Natural killer cell (primary cell): ENCODE measurements at regions not wholly inside any gene's neighbourhood (a gene's known extent, or its start where the extent isn't known, plus 50 kb on each side); places are given as distances from the start of the nearest gene placed in this dataset.

Experiments
- ATAC-seq, 3 donors: fragments of 150-1000 bp in 2 of 3; fragments of 200-7000 bp in 1 of 3; cut with Tn5 transposase; 1 replicate in 1 of 3; 2 replicates in 2 of 3; pipeline ENCODE4 v1.10.0; 2021; ENCODE audit warnings: mild to moderate bottlenecking in 2 of 3, moderate library complexity in 2 of 3
- DNase-seq, 2 donors: peaks; one replicate each; pipeline versions ENCODE4 v3.0.0 to v3.0.0-alpha.2; 2013 to 2021; ENCODE audit warnings: mixed read lengths in 1 of 2
- H3K27ac ChIP-seq: one replicate; pipeline ENCODE4 v1.5.1; 2013; ENCODE audit warnings: mild to moderate bottlenecking, low read length
- H3K27me3 ChIP-seq: one replicate; pipeline ENCODE4 v1.6.1; 2013; ENCODE audit warnings: low read length; ENCODE audit not compliant: control insufficient read depth, insufficient read depth
- H3K36me3 ChIP-seq: one replicate; pipeline ENCODE4 v1.6.1; 2013; ENCODE audit warnings: low read length; ENCODE audit not compliant: control insufficient read depth, insufficient read depth
- H3K4me1 ChIP-seq: one replicate; pipeline ENCODE4 v1.6.1; 2013; ENCODE audit warnings: low read length; ENCODE audit not compliant: control insufficient read depth, insufficient read depth
- H3K4me3 ChIP-seq: one replicate; pipeline ENCODE4 v1.5.1; 2013; ENCODE audit warnings: low read length
- H3K9me3 ChIP-seq: one replicate; pipeline ENCODE4 v1.6.1; 2013; ENCODE audit warnings: low read length; ENCODE audit not compliant: control insufficient read depth, insufficient read depth
- H3K27ac Mint-ChIP-seq, 2 donors: one replicate each; pipeline ENCODE4 v1.8.0; 2022; ENCODE audit warnings: mild to moderate bottlenecking in 2 of 2, mixed read lengths in 2 of 2, moderate library complexity in 1 of 2
- H3K27me3 Mint-ChIP-seq, 2 donors: one replicate each; pipeline ENCODE4 v1.8.0; 2022; ENCODE audit warnings: low read depth in 2 of 2, mixed read lengths in 2 of 2
- H3K36me3 Mint-ChIP-seq: one replicate; pipeline ENCODE4 v1.8.0; 2022; ENCODE audit warnings: mixed read lengths
- H3K4me1 Mint-ChIP-seq, 2 donors: one replicate each; pipeline ENCODE4 v1.8.0; 2022; ENCODE audit warnings: mixed read lengths in 2 of 2
- H3K4me3 Mint-ChIP-seq: one replicate; pipeline ENCODE4 v1.8.0; 2022; ENCODE audit warnings: mild to moderate bottlenecking, moderate library complexity, mixed read lengths
- H3K9me3 Mint-ChIP-seq, 2 donors: one replicate each; pipeline ENCODE4 v1.8.0; 2022; ENCODE audit warnings: mixed read lengths in 2 of 2
- WGBS: methylation state at CpG from one replicate; pipeline ENCODE4 v1.1.7; 2013; ENCODE audit warnings: missing lambda C conversion rate; ENCODE audit not compliant: insufficient coverage; 5-methylcytosine and 5-hydroxymethylcytosine counted together
- intact Hi-C: fragments of 100-400 bp; cut with micrococcal nuclease; formaldehyde crosslinking; loops from one replicate; pipeline ENCODE4 v1.14.2; 2022
- TF ChIP-seq, protein P1 (sequence below): fragments of 200-600 bp; IDR thresholded peaks from one replicate; pipeline ENCODE4 v1.8.0; 2022; ENCODE audit warnings: antibody characterized with exemption

GRCh38 chr4:28256295-28256694 lies 1395.7 kb downstream of the STIM2 start:
- H3K27me3 ChIP-seq = no peaks in the 10 kb centered on the region
- Mint-ChIP-seq H3K27ac (no peak overlapping the region), H3K27me3 (no peaks in the 10 kb centered on the region), H3K9me3 (peaks cover 16 to 25% of the 10 kb centered on the region in 2 donors), H3K4me3 (no peak overlapping the region), H3K36me3 (peaks cover 15% of the 10 kb centered on the region), H3K4me1 (no peaks in the 10 kb centered on the region)
- TF ChIP-seq, protein P1, sequence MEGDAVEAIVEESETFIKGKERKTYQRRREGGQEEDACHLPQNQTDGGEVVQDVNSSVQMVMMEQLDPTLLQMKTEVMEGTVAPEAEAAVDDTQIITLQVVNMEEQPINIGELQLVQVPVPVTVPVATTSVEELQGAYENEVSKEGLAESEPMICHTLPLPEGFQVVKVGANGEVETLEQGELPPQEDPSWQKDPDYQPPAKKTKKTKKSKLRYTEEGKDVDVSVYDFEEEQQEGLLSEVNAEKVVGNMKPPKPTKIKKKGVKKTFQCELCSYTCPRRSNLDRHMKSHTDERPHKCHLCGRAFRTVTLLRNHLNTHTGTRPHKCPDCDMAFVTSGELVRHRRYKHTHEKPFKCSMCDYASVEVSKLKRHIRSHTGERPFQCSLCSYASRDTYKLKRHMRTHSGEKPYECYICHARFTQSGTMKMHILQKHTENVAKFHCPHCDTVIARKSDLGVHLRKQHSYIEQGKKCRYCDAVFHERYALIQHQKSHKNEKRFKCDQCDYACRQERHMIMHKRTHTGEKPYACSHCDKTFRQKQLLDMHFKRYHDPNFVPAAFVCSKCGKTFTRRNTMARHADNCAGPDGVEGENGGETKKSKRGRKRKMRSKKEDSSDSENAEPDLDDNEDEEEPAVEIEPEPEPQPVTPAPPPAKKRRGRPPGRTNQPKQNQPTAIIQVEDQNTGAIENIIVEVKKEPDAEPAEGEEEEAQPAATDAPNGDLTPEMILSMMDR = no peak
- intact Hi-C loops = no loop called here
- DNase-seq (no peak), ATAC-seq (no peak)
- H3K4me1 ChIP-seq = no peaks in the 10 kb centered on the region
- 80% methylated on average over 1 of the region's 1 CpG for WGBS
- no peak overlapping the region for H3K27ac ChIP-seq
- H3K36me3 ChIP-seq = no peaks in the 10 kb centered on the region
- peaks cover 6% of the 10 kb centered on the region for H3K9me3 ChIP-seq
- H3K4me3 ChIP-seq = no peak overlapping the region

- H3K9me3 ChIP-seq = no peaks in the 10 kb centered on the region
- no peaks in the 10 kb centered on the region for H3K4me1 ChIP-seq
- H3K9me3 Mint-ChIP-seq = peaks cover 17 to 28% of the 10 kb centered on the region in 2 donors
- H3K27me3 ChIP-seq = no peaks in the 10 kb centered on the region
- no CpG with 5 or more reads among the region's 1 CpG for WGBS
- TF ChIP-seq, protein P1 = no peak
- H3K4me1 Mint-ChIP-seq = no peaks in the 10 kb centered on the region
- ATAC-seq (no peak), DNase-seq (no peak)
- H3K36me3 Mint-ChIP-seq = peaks cover under 1% of the 10 kb centered on the region
- no peak overlapping the region for H3K27ac ChIP-seq
- no peak overlapping the region for H3K4me3 ChIP-seq
- no peaks in the 10 kb centered on the region for H3K27me3 Mint-ChIP-seq
- H3K27ac Mint-ChIP-seq = no peak overlapping the region
- intact Hi-C loops = no loop called here
- H3K4me3 Mint-ChIP-seq = no peak overlapping the region
- no peaks in the 10 kb centered on the region for H3K36me3 ChIP-seq
Measured at GRCh38 chr4:28259951-28260350, 1399.3 kb downstream of the STIM2 start.

- H3K9me3 Mint-ChIP-seq = peaks cover 16% of the 10 kb centered on the region in 2 donors
- TF ChIP-seq, protein P1 = no peak
- H3K27me3 ChIP-seq = no peaks in the 10 kb centered on the region
- H3K4me3 Mint-ChIP-seq = no peak overlapping the region
- ATAC-seq (no peak), DNase-seq (no peak)
- WGBS = no CpG with 5 or more reads among the region's 1 CpG
- H3K36me3 Mint-ChIP-seq = no peaks in the 10 kb centered on the region
- H3K36me3 ChIP-seq = no peaks in the 10 kb centered on the region
- no peaks in the 10 kb centered on the region for H3K4me1 Mint-ChIP-seq
- H3K4me1 ChIP-seq = no peaks in the 10 kb centered on the region
- no peak overlapping the region for H3K27ac Mint-ChIP-seq
- no peaks in the 10 kb centered on the region for H3K27me3 Mint-ChIP-seq
- no peak overlapping the region for H3K4me3 ChIP-seq
- H3K9me3 ChIP-seq = no peaks in the 10 kb centered on the region
- no peak overlapping the region for H3K27ac ChIP-seq
- intact Hi-C loops = no loop called here
Measured at GRCh38 chr4:28267166-28267565, 1406.5 kb downstream of the STIM2 start.

DNA sequence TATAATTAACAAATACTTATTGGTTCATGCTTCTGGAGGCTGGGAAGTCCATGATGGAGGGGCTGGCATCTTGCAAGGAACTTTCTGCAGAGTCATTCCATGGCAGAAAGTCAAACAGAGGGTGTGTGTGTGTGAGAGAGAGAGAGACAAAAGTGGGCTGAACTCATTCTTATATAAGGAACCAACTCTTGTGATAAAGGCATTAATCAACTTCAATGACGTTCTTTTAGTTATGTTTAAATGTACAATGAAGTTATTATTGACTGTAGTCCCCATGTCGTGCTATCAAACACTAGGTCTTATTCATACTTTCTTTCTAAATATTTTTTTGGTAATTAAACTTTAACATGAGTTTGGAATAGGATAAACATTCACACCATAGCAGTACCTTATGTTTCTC lies 1408.8 kb downstream of the STIM2 start:
- Mint-ChIP-seq H3K36me3 (no peaks in the 10 kb centered on the region), H3K27ac (no peak overlapping the region), H3K27me3 (no peaks in the 10 kb centered on the region), H3K4me3 (no peak overlapping the region), H3K4me1 (no peaks in the 10 kb centered on the region), H3K9me3 (peaks cover 12 to 13% of the 10 kb centered on the region in 2 donors)
- ATAC-seq = no peak
- Histone ChIP-seq H3K4me3 (no peak overlapping the region), H3K27me3 (no peaks in the 10 kb centered on the region), H3K9me3 (no peaks in the 10 kb centered on the region), H3K4me1 (no peaks in the 10 kb centered on the region), H3K27ac (no peak overlapping the region), H3K36me3 (no peaks in the 10 kb centered on the region)
- TF ChIP-seq, protein P1 = no peak
- no peak for DNase-seq
- intact Hi-C loops = no loop called here
- WGBS = no CpG with 5 or more reads among the region's 2 CpGs
